K562 (cell line): ENCODE measurements at regions not wholly inside any gene's neighbourhood (a gene's known extent, or its start where the extent isn't known, plus 50 kb on each side); places are given as distances from the start of the nearest gene placed in this dataset.

Experiments used
- ATAC-seq: fragments of 200-7000 bp; cut with Tn5 transposase; 3 replicates; pipeline ENCODE4 v1.9.1; 2020; ENCODE audit warnings: moderate library complexity
- BruUV-seq: library from RNA; stranded (reverse); fragments of 400-500 nt; replicated peaks from 2 replicates; lab custom pipeline; 2021; lab: Mats Ljungman, UMichigan
- CTCF ChIA-PET: fragments of 300-600 bp; formaldehyde crosslinking; extraction: SDS; loops from one replicate; lab custom pipeline; 2021; ENCODE audit warnings: low intra/inter-chr PET ratio; lab: Yijun Ruan, JAX
- POLR2A ChIA-PET: fragments of 300-600, 350-650 bp; sonication (Branson Sonifier 250); formaldehyde crosslinking; extraction: SDS; loops from one replicate; lab custom pipeline; 2021; ENCODE audit warnings: antibody characterized with exemption, inconsistent platforms; lab: Yijun Ruan, JAX
- DNase-seq, 4 experiments: peaks; one replicate each; pipeline versions ENCODE4 v3.0.0 to v3.0.0-alpha.2; 2011 to 2018; ENCODE audit warnings: low spot score in 3 of 4, mixed read lengths in 3 of 4; ENCODE audit errors: extremely low read depth in 1 of 4
- FAIRE-seq: peaks from 2 replicates; lab custom pipeline; 2011; peaks lifted over from hg19 to GRCh38; lab: Jason Lieb, UNC
- H2AFZ ChIP-seq: 2 replicates; pipeline ENCODE4 v1.6.0; 2011; ENCODE audit warnings: low read depth, low read length, control low read depth, inconsistent platforms
- H3K27ac ChIP-seq: fragments of 200-600 bp; 3 replicates; pipeline ENCODE4 v1.8.0; 2011; ENCODE audit warnings: low read depth, mild to moderate bottlenecking, control low read depth, inconsistent platforms, low read length, moderate library complexity, mixed read lengths; ENCODE audit errors: extremely low read depth
- H3K27me3 ChIP-seq, 2 experiments: fragments of 300-600 bp in 1 of 2; 2 replicates in 1 of 2; 3 replicates in 1 of 2; pipeline versions ENCODE4 v1.6.0 to v1.8.0; 2011; ENCODE audit warnings: inconsistent platforms in 2 of 2, low read length in 2 of 2, mild to moderate bottlenecking in 1 of 2, mixed read lengths in 1 of 2, moderate library complexity in 1 of 2; ENCODE audit not compliant: control insufficient read depth in 2 of 2, insufficient read depth in 2 of 2
- H3K36me3 ChIP-seq: fragments of 300-600 bp; 3 replicates; pipeline ENCODE4 v1.8.0; 2011; ENCODE audit warnings: mild to moderate bottlenecking, low read length, inconsistent platforms; ENCODE audit not compliant: control insufficient read depth, insufficient read depth
- H3K4me1 ChIP-seq, 2 experiments: fragments of 200-600 bp in 1 of 2; replicated peaks in 1 of 2; 2 replicates in 1 of 2; 3 replicates in 1 of 2; pipeline versions ENCODE4 v1.5.1 to v1.8.0; 2011; ENCODE audit warnings: inconsistent platforms in 2 of 2, low read length in 2 of 2, mild to moderate bottlenecking in 1 of 2, mixed read lengths in 1 of 2, moderate library complexity in 1 of 2; ENCODE audit not compliant: control insufficient read depth in 2 of 2, insufficient read depth in 2 of 2
- H3K4me2 ChIP-seq: 2 replicates; pipeline ENCODE4 v1.6.1; 2011; ENCODE audit warnings: low read length, control low read depth, inconsistent platforms, mixed read lengths; ENCODE audit not compliant: insufficient read depth
- H3K4me3 ChIP-seq: fragments of 200-600 bp; sonication (generic), shearing (Covaris generic); 2 replicates; pipeline ENCODE4 v1.5.1; 2016; ENCODE audit warnings: control low read depth, inconsistent platforms
- H3K79me2 ChIP-seq: fragments of 200-600 bp; 3 replicates; pipeline ENCODE4 v1.8.0; 2011; ENCODE audit warnings: low read length, inconsistent platforms; ENCODE audit not compliant: control insufficient read depth, insufficient read depth
- H3K9ac ChIP-seq, 2 experiments: 2 replicates each; pipeline versions ENCODE4 v1.6.0 to v1.6.1; 2011; ENCODE audit warnings: low read depth in 2 of 2, low read length in 2 of 2, control low read depth in 1 of 2, inconsistent platforms in 1 of 2, mild to moderate bottlenecking in 1 of 2, mixed read lengths in 1 of 2; ENCODE audit not compliant: insufficient read depth in 1 of 2
- H3K9me1 ChIP-seq: one replicate; pipeline ENCODE4 v1.6.0; 2011; ENCODE audit warnings: inconsistent platforms, mild to moderate bottlenecking, low read length, moderate library complexity; ENCODE audit not compliant: control insufficient read depth, insufficient read depth
- H3K9me3 ChIP-seq: replicated peaks from 2 replicates; pipeline ENCODE4 v1.5.1; 2011; ENCODE audit warnings: low read depth, low read length, inconsistent platforms; ENCODE audit not compliant: control insufficient read depth, insufficient read depth
- H4K20me1 ChIP-seq: replicated peaks from 2 replicates; pipeline ENCODE4 v1.6.1; 2011; ENCODE audit warnings: low read length, inconsistent platforms, mixed read lengths; ENCODE audit not compliant: control insufficient read depth, insufficient read depth
- EGR1 ChIP-seq: fragments of 450-650 bp; conservative IDR thresholded peaks from 2 replicates; pipeline ENCODE4 v1.6.1; 2017; ENCODE audit warnings: mild to moderate bottlenecking
- HIVEP1 ChIP-seq: fragments of 250-450 bp; sonication (Bioruptor Pico); IDR thresholded peaks from 2 replicates; pipeline ENCODE4 v1.4.0; 2020; ENCODE audit warnings: mild to moderate bottlenecking
- HMGN3 ChIP-seq: IDR thresholded peaks from 2 replicates; pipeline ENCODE4 v1.6.1; 2011; ENCODE audit warnings: borderline replicate concordance, low read depth, mild to moderate bottlenecking, mixed read lengths, low read length; ENCODE audit not compliant: insufficient read length; ENCODE audit errors: extremely low read depth
- NBN ChIP-seq: fragments of 450-650 bp; IDR thresholded peaks from 2 replicates; pipeline ENCODE4 v1.6.1; 2016; ENCODE audit warnings: low read depth, mild to moderate bottlenecking
- NR1H2 ChIP-seq: sonication (generic); formaldehyde crosslinking; IDR thresholded peaks from 2 replicates; pipeline ENCODE4 v1.4.0; 2020; ENCODE audit warnings: mild to moderate bottlenecking, missing genetic modification reagents
- RBM14 ChIP-seq: fragments of 200-400 bp; formaldehyde crosslinking; IDR thresholded peaks from 2 replicates; pipeline ENCODE4 v1.6.1; 2018; ENCODE audit warnings: low read depth, mild to moderate bottlenecking, low read length, moderate library complexity, borderline replicate concordance; ENCODE audit not compliant: insufficient read depth
- RFX5 ChIP-seq: IDR thresholded peaks from 2 replicates; pipeline ENCODE4 v1.6.1; 2011; ENCODE audit warnings: low read depth, mild to moderate bottlenecking, improper control_type of control experiment, low read length
- RHOXF2B ChIP-seq: fragments of 250-450 bp; sonication (Bioruptor Pico); conservative IDR thresholded peaks from 2 replicates; pipeline ENCODE4 v1.5.1; 2021
- SNIP1 ChIP-seq: fragments of 450-650 bp; IDR thresholded peaks from 2 replicates; pipeline ENCODE4 v1.7.1; 2017; ENCODE audit warnings: low read depth, mild to moderate bottlenecking
- STAT5B ChIP-seq: fragments of 250-450 bp; sonication (Bioruptor Pico); IDR thresholded peaks from 2 replicates; pipeline ENCODE4 v1.8.0; 2021; ENCODE audit warnings: mild to moderate bottlenecking, inconsistent platforms
- TFAP4 ChIP-seq: sonication (generic); formaldehyde crosslinking; IDR thresholded peaks from 2 replicates; pipeline ENCODE4 v1.8.0; 2022; ENCODE audit warnings: missing genetic modification reagents, mild to moderate bottlenecking, moderate library complexity, borderline replicate concordance
- ZNF12 ChIP-seq: sonication (generic); formaldehyde crosslinking; IDR thresholded peaks from 2 replicates; pipeline ENCODE4 v1.4.0; 2020; ENCODE audit warnings: mild to moderate bottlenecking, missing genetic modification reagents
- ZNF224 ChIP-seq: sonication (generic); formaldehyde crosslinking; IDR thresholded peaks from 2 replicates; pipeline ENCODE4 v1.8.0; 2022; ENCODE audit warnings: mild to moderate bottlenecking, missing genetic modification reagents
- ZNF79 ChIP-seq: fragments of 250-450 bp; sonication (Bioruptor Pico); IDR thresholded peaks from 2 replicates; pipeline ENCODE4 v1.4.0; 2020; ENCODE audit warnings: low read depth, mild to moderate bottlenecking, moderate library complexity
- ZZZ3 ChIP-seq: fragments of 450-650 bp; IDR thresholded peaks from 2 replicates; pipeline ENCODE4 v1.6.1; 2016; ENCODE audit warnings: antibody characterized with exemption, mild to moderate bottlenecking, moderate library complexity
- WGBS: fragments of 100-300 bp; shearing (Covaris generic); methylation state at CpG from one replicate; pipeline ENCODE4 v1.1.6; 2016; ENCODE audit warnings: low coverage, mixed read lengths; ENCODE audit not compliant: insufficient coverage; ENCODE audit errors: missing lambda C conversion rate; 5-methylcytosine and 5-hydroxymethylcytosine counted together
- in situ Hi-C: fragments of 300-500 bp; cut with MboI; formaldehyde crosslinking; loops from 4 replicates; pipeline ENCODE4 v1.15.0; 2018; ENCODE audit warnings: inconsistent platforms, mixed read lengths
- intact Hi-C: fragments of 100-400 bp; cut with micrococcal nuclease; formaldehyde crosslinking; loops from 2 replicates; pipeline ENCODE4 v1.14.2; 2022
- TF ChIP-seq, protein P1 (sequence below): fragments of 450-650 bp; IDR thresholded peaks from 2 replicates; pipeline ENCODE4 v1.6.1; 2014; ENCODE audit warnings: low read depth, mild to moderate bottlenecking, moderate library complexity, borderline replicate concordance

GRCh38 chr15:88739541-88739940, 63.7 kb upstream of the ACAN start:
- BruUV-seq: no TSS peak
- ChIA-PET POLR2A (no interaction called here), CTCF (no interaction called here)
- FAIRE-seq (no peak), DNase-seq (no peak), ATAC-seq (no peak)
- Histone ChIP-seq H2AFZ (no peak overlapping the region), H3K79me2 (no peaks in the 10 kb centered on the region), H3K9ac (no peak overlapping the region), H3K4me2 (no peak overlapping the region), H3K4me1 (peaks cover 0 to 6% of the 10 kb centered on the region in 2 experiments; a peak in 1 of 5 replicates), H3K27ac (no peak overlapping the region), H3K9me3 (no peaks in the 10 kb centered on the region), H3K36me3 (no peaks in the 10 kb centered on the region), H3K4me3 (no peak overlapping the region), H4K20me1 (no peaks in the 10 kb centered on the region), H3K27me3 (peaks cover 19 to 46% of the 10 kb centered on the region in 2 experiments; a peak in 3 of 5 replicates), H3K9me1 (no peaks in the 10 kb centered on the region)
- intact Hi-C loops: no loop called here
- WGBS: 0% methylated on average over 5 of the region's 5 CpGs
- in situ Hi-C loops: no loop called here
- no peak for TF ChIP-seq ZNF79 (CRISPR knock-in tag)
- no peak for TF ChIP-seq ZZZ3
- TF ChIP-seq, protein P1, sequence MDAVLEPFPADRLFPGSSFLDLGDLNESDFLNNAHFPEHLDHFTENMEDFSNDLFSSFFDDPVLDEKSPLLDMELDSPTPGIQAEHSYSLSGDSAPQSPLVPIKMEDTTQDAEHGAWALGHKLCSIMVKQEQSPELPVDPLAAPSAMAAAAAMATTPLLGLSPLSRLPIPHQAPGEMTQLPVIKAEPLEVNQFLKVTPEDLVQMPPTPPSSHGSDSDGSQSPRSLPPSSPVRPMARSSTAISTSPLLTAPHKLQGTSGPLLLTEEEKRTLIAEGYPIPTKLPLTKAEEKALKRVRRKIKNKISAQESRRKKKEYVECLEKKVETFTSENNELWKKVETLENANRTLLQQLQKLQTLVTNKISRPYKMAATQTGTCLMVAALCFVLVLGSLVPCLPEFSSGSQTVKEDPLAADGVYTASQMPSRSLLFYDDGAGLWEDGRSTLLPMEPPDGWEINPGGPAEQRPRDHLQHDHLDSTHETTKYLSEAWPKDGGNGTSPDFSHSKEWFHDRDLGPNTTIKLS: no peak
- no peak for TF ChIP-seq SNIP1
- no peak for TF ChIP-seq RBM14
- no peak for TF ChIP-seq STAT5B (CRISPR knock-in tag)
- no peak for TF ChIP-seq RFX5
- no peak for TF ChIP-seq ZNF12 (CRISPR knock-in tag)
- no peak for TF ChIP-seq HIVEP1 (CRISPR knock-in tag)
- TF ChIP-seq EGR1: no peak
- TF ChIP-seq ZNF224 (CRISPR knock-in tag): no peak
- TF ChIP-seq NR1H2 (CRISPR knock-in tag): no peak
- no peak for TF ChIP-seq TFAP4 (CRISPR knock-in tag)
- no peak for TF ChIP-seq HMGN3
- no peak for TF ChIP-seq NBN
- no peak for TF ChIP-seq RHOXF2B (CRISPR knock-in tag)
